Thyroid gland (tissue), 4 donors: ENCODE measurements at regions not wholly inside any gene's neighbourhood (a gene's known extent, or its start where the extent isn't known, plus 50 kb on each side); places are given as distances from the start of the nearest gene placed in this dataset.
"Not testable (repeated sequence)": the region's sequence is repeated elsewhere in the genome, so short reads cannot be mapped to it uniquely, and the experiment has no call there.

Experiments
- CTCF ChIP-seq, 6 experiments: fragments of 200-600 bp in 3 of 6; fragments of 450-650 bp in 3 of 6; sonication (generic) in 3 of 6; IDR thresholded peaks; one replicate each; pipeline ENCODE4 v1.5.1; 2016 to 2019; ENCODE audit warnings: antibody characterized with exemption in 6 of 6, mild to moderate bottlenecking in 2 of 6, inconsistent platforms in 1 of 6, moderate library complexity in 1 of 6
- POLR2A ChIP-seq, 2 donors: fragments of 450-650 bp; IDR thresholded peaks; one replicate each; pipeline ENCODE4 v1.6.1; 2017; ENCODE audit warnings: antibody characterized with exemption in 2 of 2, mild to moderate bottlenecking in 2 of 2, moderate library complexity in 1 of 2

DNA sequence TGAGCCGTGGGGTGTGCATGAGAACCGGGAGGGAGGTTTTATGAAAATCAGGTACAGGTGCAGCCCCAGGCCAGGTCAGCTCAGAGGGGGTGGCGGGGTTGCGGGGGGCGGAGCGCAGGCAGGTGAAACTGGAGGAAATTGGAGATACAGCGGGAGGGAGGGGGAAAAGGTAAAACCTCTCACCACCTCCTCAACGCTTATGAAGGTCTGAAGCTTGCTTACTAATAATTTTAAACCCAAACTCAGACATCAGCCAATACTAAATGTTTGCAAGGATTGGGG, 101.2 kb upstream of the GRK3 start:
- not testable (repeated sequence) for TF ChIP-seq CTCF, POLR2A (IDR thresholded peaks at IDR 0.05)
